ENCODE measurements at regions not wholly inside any gene's neighbourhood (a gene's known extent, or its start where the extent isn't known, plus 50 kb on each side); places are given as distances from the start of the nearest gene placed in this dataset.

DNA sequence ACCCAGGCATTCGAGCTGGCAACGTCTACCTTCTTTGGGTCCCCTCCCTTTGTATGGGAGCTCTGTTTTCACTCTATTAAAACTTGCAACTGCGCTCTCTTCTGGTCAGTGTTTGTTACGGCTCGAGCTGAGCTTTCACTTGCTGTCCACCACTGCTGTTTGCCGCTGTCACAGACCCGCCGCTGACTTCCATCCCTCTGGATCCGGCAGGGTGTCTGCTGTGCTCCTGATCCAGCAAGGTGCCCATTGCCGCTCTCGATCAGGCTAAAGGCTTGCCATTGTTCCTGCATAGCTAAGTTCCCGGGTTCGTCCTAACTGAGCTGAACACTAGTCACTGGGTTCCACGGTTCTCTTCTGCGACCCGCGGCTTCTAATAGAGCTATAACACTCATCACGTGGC is 183.5 kb upstream of the GALNTL6 start:
- no peak for DNase-seq

GRCh38 chr4:171629182-171629581 is 184.0 kb upstream of the GALNTL6 start:
- no peak for DNase-seq

GRCh38 chr4:171626554-171626953 is 186.7 kb upstream of the GALNTL6 start:
- no peak for DNase-seq

DNA sequence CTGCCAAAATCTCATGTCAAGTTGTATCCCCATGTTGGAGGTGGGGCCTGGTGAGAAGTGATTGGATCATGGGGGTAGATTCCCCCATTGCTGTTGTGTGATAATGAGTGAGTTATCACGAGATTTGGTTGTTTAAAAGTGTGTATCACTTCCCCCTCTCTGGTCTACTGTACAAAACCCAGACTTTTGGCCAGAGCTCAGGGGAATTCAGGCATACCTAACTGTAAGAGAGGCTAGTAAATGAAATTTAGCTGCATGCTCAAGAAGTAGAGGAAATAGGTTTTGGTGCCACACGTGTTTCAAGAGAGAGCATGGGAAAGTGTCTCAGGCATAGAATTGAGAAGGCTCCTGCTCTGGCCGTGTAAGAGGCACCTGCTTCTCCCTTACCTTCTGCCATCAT is 190.5 kb upstream of the GALNTL6 start:
- DNase-seq = no peak

- no peak for DNase-seq
Observed at GRCh38 chr4:171621646-171622045, 191.6 kb upstream of the GALNTL6 start.

- DNase-seq = no peak
Observed at GRCh38 chr4:171612907-171613306, 200.3 kb upstream of the GALNTL6 start.

DNA sequence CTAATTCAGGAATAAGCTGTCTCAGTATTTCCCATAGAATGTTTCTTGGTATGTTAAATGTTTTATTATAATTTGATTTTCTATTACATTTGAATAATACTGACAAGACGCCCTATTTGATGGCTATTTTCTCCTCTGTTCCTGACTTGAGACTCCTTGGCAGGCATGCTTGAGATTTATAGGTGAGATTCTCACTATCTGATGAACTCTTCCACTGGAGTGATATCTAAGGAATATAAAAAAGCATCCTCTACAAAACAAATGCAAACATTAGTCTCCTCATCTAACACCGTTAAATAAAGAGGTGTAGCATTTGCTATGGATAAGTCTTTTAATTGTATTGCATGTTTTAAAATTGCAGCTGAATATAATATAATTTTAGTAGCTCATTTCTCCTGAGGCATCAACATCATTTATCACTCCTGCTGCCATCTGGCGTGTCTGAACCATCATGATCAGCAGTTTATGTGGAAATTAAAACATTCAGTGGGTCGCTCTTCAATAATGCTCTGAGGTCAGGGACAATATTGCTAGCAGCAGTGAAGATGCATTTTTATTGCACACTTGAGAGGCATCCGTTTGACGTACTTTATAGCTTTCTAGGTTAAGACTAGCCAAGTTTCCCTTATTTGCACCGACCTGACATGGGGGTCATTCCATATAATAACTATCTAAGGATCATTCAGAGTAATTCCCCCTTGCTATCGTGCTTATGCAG is 210.4 kb upstream of the GALNTL6 start:
- peak; percentile 13 for DNase-seq

- DNase-seq = no peak
Observed at GRCh38 chr4:171601091-171601490, 212.1 kb upstream of the GALNTL6 start.

DNA sequence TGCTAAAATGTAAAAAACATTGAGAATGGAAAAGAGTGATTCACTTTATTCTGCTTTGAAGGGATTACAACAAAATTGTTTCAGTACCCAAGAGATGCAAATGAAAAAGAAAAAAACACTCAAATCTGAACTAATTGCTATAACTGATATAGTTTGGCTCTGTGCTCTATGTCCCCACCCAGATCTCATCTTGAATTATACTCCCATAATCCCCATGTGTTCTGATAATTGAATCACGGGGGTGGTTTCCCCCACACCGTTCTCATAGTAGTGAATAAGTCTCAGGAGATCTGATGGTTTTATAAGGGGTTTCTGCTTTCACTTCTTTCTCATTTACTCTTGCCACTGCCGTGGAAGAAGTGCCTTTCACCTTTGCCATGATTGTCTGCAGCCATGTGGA is 213.6 kb upstream of the GALNTL6 start:
- no peak for DNase-seq

DNA sequence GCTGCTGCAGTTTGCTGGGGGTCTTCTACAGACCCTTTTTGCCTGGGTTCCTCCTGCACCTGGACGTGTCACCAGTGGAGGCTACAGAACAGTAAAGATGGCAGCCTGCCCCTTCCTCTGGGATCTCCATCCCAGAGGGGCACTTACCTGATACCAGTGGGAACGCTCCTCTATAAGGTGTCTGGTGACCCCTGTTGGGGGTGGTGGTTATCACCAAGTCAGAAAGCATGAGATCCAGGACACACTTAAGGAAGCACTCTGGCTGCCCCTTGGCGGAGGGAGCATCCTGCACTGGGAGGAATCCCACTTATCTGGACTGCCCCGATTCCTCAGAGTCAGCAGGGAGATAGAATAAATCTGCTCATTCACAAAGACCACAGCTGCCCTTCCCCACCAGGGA is 218.9 kb upstream of the GALNTL6 start:
- DNase-seq = no peak

DNA sequence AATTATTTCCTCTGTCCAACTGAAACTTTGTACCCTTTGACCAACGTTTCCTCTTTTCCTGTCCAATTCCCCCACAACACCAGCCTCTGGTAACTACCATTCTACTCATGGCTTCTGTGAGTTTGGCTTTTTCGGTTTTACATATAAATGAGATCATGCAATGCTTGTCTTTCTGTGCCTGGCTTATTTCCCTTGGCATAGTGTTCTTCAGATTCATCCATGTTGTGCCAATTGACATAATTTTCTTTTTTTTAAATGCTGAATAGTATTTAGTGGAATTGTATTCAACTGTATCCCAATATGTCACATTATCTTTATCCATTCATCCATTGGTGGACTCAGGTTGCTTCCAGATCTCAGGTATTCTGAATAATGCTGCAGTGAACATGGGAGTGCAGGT is 222.5 kb upstream of the GALNTL6 start:
- no peak for DNase-seq

- no peak for DNase-seq
Observed at GRCh38 chr4:171588764-171589163, 224.4 kb upstream of the GALNTL6 start.

- no peak for DNase-seq
Observed at GRCh38 chr4:171588051-171588545, 225.1 kb upstream of the GALNTL6 start.

GRCh38 chr4:171583790-171584189 is 229.4 kb upstream of the GALNTL6 start:
- no peak for DNase-seq

DNA sequence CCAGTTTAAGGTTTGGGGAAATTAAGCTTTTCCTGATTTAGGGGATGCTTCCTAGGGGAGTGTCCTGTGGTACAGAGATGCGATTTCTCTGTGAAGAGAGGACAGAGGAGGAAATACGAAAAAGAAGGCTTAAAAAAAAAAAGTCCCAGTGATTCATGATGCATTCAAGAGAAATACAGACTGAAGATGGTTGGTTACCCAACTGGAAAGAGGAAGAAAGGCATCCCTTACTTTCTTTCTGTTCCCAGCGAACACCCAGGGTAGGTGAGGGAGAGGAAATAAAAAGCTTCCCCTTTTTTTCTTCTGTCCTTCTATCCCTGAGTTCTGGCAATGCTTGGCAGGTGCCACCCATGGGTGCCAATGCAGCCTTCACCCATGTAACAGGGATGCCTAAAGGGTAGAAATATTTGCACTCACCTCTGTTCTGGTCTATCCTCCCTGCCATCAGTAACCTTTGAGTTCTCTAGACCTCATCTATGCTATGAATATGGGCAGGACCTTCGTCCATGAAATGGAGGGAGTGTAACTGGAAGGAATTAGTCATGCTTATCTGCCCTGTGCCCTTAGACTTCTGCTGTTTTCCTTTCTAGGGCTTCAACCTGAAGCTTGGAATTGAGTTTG is 230.1 kb upstream of the GALNTL6 start:
- DNase-seq = no peak

GRCh38 chr4:171573181-171573580 is 240.0 kb upstream of the GALNTL6 start:
- DNase-seq = no peak

GRCh38 chr4:171565130-171565788 is 247.9 kb upstream of the GALNTL6 start:
- no peak for DNase-seq

DNA sequence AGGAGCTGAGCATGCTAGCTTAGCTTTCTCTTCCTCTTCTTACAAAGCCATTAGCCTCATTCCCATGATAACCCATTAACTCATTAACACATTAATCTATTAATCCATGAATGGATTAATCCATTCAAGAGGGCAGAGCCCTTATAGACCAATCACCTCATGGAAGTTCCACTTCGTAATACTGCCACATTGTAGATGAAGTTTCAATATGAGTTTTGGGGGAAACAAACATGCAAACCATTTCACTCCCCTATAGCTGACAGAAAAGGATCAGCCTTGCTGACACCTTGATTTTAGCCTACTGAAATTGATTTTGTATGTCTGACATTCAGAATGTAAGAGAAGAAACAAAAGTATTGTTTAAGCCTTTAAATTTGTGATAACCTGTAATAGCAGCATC is 251.8 kb upstream of the GALNTL6 start:
- no peak for DNase-seq

- no peak for DNase-seq
Observed at GRCh38 chr4:171553961-171554360, 259.2 kb upstream of the GALNTL6 start.

- DNase-seq = no peak
Observed at GRCh38 chr4:171542640-171543039, 270.6 kb upstream of the GALNTL6 start.

- DNase-seq = no peak
Observed at GRCh38 chr4:171538601-171539100, 274.6 kb upstream of the GALNTL6 start.

GRCh38 chr4:171534391-171534790 is 278.8 kb upstream of the GALNTL6 start:
- DNase-seq = no peak

GRCh38 chr4:171532968-171533367 is 280.2 kb upstream of the GALNTL6 start:
- DNase-seq = no peak

Data from skin of body (tissue), 1 donor.